Keratinocyte (primary cell): ENCODE measurements at regions not wholly inside any gene's neighbourhood (a gene's known extent, or its start where the extent isn't known, plus 50 kb on each side); places are given as distances from the start of the nearest gene placed in this dataset.

Experiments
- CTCF ChIP-seq, 3 experiments: IDR thresholded peaks in 1 of 3; conservative IDR thresholded peaks in 1 of 3; optimal IDR thresholded peaks in 1 of 3; 2 replicates in 2 of 3; 3 replicates in 1 of 3; pipeline versions ENCODE3 to v1.5.1; 2011; ENCODE audit warnings: low read length in 3 of 3, mild to moderate bottlenecking in 3 of 3, moderate library complexity in 2 of 3, control low read depth in 1 of 3, inconsistent platforms in 1 of 3; ENCODE audit not compliant: insufficient read depth in 2 of 3; ENCODE audit errors: extremely low read depth in 1 of 3
- EZH2 ChIP-seq: IDR thresholded peaks from one replicate; pipeline ENCODE4 v1.6.1; 2012; ENCODE audit warnings: inconsistent platforms, mild to moderate bottlenecking, low read length, moderate library complexity

GRCh38 chr2:37590119-37590571 lies 81.3 kb downstream of the CDC42EP3 start:
- TF ChIP-seq EZH2 (no peak), CTCF (optimal IDR thresholded peaks at IDR 0.05 in 1 of 3, IDR thresholded peaks at IDR 0.05 in 1 of 3, conservative IDR thresholded peaks at IDR 0.05 in 1 of 3; ENCODE audit: extremely low read depth in 1 of 3, insufficient read depth in 2 of 3, low read length in 3 of 3) (no peak)
